ENCODE measurements at regions not wholly inside any gene's neighbourhood (a gene's known extent, or its start where the extent isn't known, plus 50 kb on each side); places are given as distances from the start of the nearest gene placed in this dataset.

DNA sequence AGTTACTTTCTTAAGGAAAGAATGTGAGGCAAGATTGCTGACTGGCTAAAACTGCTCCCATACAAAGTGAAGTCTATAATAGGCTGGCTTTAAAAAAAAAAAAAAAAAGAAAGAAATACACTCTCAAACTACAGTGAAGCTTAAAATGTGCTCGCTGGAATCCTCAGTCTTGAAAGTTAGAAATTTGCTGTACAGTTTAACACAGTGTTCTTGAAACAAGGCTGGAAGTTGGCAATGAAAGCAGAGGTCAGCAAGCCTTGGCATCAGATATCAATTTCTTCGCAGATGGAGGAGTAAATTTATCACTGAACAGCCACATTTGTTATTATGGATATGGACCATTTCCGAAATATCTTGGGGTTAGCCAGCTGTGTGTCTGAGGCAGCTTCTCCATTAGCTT lies 392.9 kb downstream of the ZNF516 start:
- no peaks in the 10 kb centered on the region for H3K4me1 ChIP-seq (ENCODE audit: insufficient read depth)
- Mint-ChIP-seq H3K4me1 (peaks cover 3% of the 10 kb centered on the region; the same call in 2 of the 3 replicates), H3K27ac (no peak overlapping the region), H3K4me3 (no peak overlapping the region), H3K27me3 (ENCODE audit: insufficient read depth, low read depth, poor library complexity) (no peaks in the 10 kb centered on the region), H3K9me3 (peaks cover 16% of the 10 kb centered on the region), H3K36me3 (ENCODE audit: low read depth) (no peaks in the 10 kb centered on the region; the same call in 2 of the 3 replicates)
- DNase-seq (ENCODE audit: low spot score) (no peak), ATAC-seq (no peak)
- TF ChIP-seq, protein P1, sequence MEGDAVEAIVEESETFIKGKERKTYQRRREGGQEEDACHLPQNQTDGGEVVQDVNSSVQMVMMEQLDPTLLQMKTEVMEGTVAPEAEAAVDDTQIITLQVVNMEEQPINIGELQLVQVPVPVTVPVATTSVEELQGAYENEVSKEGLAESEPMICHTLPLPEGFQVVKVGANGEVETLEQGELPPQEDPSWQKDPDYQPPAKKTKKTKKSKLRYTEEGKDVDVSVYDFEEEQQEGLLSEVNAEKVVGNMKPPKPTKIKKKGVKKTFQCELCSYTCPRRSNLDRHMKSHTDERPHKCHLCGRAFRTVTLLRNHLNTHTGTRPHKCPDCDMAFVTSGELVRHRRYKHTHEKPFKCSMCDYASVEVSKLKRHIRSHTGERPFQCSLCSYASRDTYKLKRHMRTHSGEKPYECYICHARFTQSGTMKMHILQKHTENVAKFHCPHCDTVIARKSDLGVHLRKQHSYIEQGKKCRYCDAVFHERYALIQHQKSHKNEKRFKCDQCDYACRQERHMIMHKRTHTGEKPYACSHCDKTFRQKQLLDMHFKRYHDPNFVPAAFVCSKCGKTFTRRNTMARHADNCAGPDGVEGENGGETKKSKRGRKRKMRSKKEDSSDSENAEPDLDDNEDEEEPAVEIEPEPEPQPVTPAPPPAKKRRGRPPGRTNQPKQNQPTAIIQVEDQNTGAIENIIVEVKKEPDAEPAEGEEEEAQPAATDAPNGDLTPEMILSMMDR (conservative IDR thresholded peaks at IDR 0.05; ENCODE audit: low read depth in 2 of 2) = no peak
- TF ChIP-seq EZH2 (IDR thresholded peaks at IDR 0.05; ENCODE audit: low read depth, unreplicated experiment) (no peak), NANOG (IDR thresholded peaks at IDR 0.05; ENCODE audit: borderline replicate concordance) (no peak), EZH2phosphoT487 (IDR thresholded peaks at IDR 0.05; ENCODE audit: unreplicated experiment) (no peak), ZNF331 (CRISPR knock-in tag; IDR thresholded peaks at IDR 0.05; ENCODE audit: low read depth) (no peak), ZNF114 (CRISPR knock-in tag; IDR thresholded peaks at IDR 0.05) (no peak), JUNB (IDR thresholded peaks at IDR 0.05; ENCODE audit: unreplicated experiment) (no peak), CREB1 (CRISPR knock-in tag; IDR thresholded peaks at IDR 0.05; ENCODE audit: low read depth) (no peak), STAT1 (IDR thresholded peaks at IDR 0.05; ENCODE audit: unreplicated experiment) (no peak), POLR2AphosphoS5 (IDR thresholded peaks at IDR 0.05; ENCODE audit: low read depth) (no peak)
- TF ChIP-seq, protein P2, sequence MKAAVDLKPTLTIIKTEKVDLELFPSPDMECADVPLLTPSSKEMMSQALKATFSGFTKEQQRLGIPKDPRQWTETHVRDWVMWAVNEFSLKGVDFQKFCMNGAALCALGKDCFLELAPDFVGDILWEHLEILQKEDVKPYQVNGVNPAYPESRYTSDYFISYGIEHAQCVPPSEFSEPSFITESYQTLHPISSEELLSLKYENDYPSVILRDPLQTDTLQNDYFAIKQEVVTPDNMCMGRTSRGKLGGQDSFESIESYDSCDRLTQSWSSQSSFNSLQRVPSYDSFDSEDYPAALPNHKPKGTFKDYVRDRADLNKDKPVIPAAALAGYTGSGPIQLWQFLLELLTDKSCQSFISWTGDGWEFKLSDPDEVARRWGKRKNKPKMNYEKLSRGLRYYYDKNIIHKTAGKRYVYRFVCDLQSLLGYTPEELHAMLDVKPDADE (IDR thresholded peaks at IDR 0.05) = no peak
- TF ChIP-seq, protein P3, sequence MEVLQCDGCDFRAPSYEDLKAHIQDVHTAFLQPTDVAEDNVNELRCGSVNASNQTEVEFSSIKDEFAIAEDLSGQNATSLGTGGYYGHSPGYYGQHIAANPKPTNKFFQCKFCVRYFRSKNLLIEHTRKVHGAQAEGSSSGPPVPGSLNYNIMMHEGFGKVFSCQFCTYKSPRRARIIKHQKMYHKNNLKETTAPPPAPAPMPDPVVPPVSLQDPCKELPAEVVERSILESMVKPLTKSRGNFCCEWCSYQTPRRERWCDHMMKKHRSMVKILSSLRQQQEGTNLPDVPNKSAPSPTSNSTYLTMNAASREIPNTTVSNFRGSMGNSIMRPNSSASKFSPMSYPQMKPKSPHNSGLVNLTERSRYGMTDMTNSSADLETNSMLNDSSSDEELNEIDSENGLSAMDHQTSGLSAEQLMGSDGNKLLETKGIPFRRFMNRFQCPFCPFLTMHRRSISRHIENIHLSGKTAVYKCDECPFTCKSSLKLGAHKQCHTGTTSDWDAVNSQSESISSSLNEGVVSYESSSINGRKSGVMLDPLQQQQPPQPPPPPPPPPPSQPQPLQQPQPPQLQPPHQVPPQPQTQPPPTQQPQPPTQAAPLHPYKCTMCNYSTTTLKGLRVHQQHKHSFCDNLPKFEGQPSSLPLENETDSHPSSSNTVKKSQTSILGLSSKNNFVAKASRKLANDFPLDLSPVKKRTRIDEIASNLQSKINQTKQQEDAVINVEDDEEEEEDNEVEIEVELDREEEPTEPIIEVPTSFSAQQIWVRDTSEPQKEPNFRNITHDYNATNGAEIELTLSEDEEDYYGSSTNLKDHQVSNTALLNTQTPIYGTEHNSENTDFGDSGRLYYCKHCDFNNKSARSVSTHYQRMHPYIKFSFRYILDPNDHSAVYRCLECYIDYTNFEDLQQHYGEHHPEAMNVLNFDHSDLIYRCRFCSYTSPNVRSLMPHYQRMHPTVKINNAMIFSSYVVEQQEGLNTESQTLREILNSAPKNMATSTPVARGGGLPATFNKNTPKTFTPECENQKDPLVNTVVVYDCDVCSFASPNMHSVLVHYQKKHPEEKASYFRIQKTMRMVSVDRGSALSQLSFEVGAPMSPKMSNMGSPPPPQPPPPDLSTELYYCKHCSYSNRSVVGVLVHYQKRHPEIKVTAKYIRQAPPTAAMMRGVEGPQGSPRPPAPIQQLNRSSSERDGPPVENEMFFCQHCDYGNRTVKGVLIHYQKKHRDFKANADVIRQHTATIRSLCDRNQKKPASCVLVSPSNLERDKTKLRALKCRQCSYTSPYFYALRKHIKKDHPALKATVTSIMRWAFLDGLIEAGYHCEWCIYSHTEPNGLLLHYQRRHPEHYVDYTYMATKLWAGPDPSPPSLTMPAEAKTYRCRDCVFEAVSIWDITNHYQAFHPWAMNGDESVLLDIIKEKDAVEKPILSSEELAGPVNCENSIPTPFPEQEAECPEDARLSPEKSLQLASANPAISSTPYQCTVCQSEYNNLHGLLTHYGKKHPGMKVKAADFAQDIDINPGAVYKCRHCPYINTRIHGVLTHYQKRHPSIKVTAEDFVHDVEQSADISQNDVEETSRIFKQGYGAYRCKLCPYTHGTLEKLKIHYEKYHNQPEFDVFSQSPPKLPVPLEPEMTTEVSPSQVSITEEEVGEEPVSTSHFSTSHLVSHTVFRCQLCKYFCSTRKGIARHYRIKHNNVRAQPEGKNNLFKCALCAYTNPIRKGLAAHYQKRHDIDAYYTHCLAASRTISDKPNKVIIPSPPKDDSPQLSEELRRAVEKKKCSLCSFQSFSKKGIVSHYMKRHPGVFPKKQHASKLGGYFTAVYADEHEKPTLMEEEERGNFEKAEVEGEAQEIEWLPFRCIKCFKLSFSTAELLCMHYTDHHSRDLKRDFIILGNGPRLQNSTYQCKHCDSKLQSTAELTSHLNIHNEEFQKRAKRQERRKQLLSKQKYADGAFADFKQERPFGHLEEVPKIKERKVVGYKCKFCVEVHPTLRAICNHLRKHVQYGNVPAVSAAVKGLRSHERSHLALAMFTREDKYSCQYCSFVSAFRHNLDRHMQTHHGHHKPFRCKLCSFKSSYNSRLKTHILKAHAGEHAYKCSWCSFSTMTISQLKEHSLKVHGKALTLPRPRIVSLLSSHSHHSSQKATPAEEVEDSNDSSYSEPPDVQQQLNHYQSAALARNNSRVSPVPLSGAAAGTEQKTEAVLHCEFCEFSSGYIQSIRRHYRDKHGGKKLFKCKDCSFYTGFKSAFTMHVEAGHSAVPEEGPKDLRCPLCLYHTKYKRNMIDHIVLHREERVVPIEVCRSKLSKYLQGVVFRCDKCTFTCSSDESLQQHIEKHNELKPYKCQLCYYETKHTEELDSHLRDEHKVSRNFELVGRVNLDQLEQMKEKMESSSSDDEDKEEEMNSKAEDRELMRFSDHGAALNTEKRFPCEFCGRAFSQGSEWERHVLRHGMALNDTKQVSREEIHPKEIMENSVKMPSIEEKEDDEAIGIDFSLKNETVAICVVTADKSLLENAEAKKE (CRISPR knock-in tag; IDR thresholded peaks at IDR 0.05) = no peak
- TF ChIP-seq, protein P4, sequence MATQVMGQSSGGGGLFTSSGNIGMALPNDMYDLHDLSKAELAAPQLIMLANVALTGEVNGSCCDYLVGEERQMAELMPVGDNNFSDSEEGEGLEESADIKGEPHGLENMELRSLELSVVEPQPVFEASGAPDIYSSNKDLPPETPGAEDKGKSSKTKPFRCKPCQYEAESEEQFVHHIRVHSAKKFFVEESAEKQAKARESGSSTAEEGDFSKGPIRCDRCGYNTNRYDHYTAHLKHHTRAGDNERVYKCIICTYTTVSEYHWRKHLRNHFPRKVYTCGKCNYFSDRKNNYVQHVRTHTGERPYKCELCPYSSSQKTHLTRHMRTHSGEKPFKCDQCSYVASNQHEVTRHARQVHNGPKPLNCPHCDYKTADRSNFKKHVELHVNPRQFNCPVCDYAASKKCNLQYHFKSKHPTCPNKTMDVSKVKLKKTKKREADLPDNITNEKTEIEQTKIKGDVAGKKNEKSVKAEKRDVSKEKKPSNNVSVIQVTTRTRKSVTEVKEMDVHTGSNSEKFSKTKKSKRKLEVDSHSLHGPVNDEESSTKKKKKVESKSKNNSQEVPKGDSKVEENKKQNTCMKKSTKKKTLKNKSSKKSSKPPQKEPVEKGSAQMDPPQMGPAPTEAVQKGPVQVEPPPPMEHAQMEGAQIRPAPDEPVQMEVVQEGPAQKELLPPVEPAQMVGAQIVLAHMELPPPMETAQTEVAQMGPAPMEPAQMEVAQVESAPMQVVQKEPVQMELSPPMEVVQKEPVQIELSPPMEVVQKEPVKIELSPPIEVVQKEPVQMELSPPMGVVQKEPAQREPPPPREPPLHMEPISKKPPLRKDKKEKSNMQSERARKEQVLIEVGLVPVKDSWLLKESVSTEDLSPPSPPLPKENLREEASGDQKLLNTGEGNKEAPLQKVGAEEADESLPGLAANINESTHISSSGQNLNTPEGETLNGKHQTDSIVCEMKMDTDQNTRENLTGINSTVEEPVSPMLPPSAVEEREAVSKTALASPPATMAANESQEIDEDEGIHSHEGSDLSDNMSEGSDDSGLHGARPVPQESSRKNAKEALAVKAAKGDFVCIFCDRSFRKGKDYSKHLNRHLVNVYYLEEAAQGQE (IDR thresholded peaks at IDR 0.05; ENCODE audit: unreplicated experiment) = no peak
- no peaks in the 10 kb centered on the region for H4K20me1 ChIP-seq (replicated peaks; ENCODE audit: insufficient read depth)
- H3K9me2 ChIP-seq (ENCODE audit: insufficient read depth) = peaks cover 3% of the 10 kb centered on the region; the same call in 1 of the 2 replicates
- no peak overlapping the region for H3K4me2 ChIP-seq
- no peaks in the 10 kb centered on the region for H3F3A ChIP-seq (replicated peaks; ENCODE audit: low read depth)
- no peaks in the 10 kb centered on the region for H3K27me3 ChIP-seq (ENCODE audit: insufficient read depth)
- no peak overlapping the region for H3K4me3 ChIP-seq
- no peak overlapping the region for H2AFZ ChIP-seq
- no peaks in the 10 kb centered on the region for H3K36me3 ChIP-seq (ENCODE audit: insufficient read depth)
- H3K79me2 ChIP-seq (replicated peaks; ENCODE audit: insufficient read depth) = no peaks in the 10 kb centered on the region
- no peak overlapping the region for H3K27ac ChIP-seq (ENCODE audit: low read depth)

All from GM23338 (cell line).